Kidney (tissue), 13 donors: ENCODE measurements at regions not wholly inside any gene's neighbourhood (a gene's known extent, or its start where the extent isn't known, plus 50 kb on each side); places are given as distances from the start of the nearest gene placed in this dataset.

Experiments
- DNase-seq, 5 donors: peaks; one replicate each; pipeline ENCODE4 v3.0.0-alpha.2; 2013 to 2020
- FAIRE-seq: peaks from 2 replicates; lab custom pipeline; 2012; peaks lifted over from hg19 to GRCh38; lab: Jason Lieb, UNC
- H3K27ac ChIP-seq, 2 donors: one replicate each; pipeline ENCODE4 v1.7.0; 2013; ENCODE audit warnings: low read depth in 2 of 2, low read length in 2 of 2, inconsistent platforms in 1 of 2
- H3K27me3 ChIP-seq: one replicate; pipeline ENCODE4 v1.7.1; 2013; ENCODE audit warnings: low read length, inconsistent platforms; ENCODE audit not compliant: control insufficient read depth, insufficient read depth
- H3K36me3 ChIP-seq, 3 donors: one replicate each; pipeline versions ENCODE4 v1.7.0 to v1.7.1; 2013; ENCODE audit warnings: low read length in 3 of 3, control low read depth in 1 of 3, inconsistent platforms in 1 of 3; ENCODE audit not compliant: insufficient read depth in 3 of 3, control insufficient read depth in 2 of 3
- H3K4me1 ChIP-seq, 3 donors: one replicate each; pipeline versions ENCODE4 v1.7.0 to v1.7.1; 2013; ENCODE audit warnings: low read length in 3 of 3, inconsistent platforms in 1 of 3, low read depth in 1 of 3; ENCODE audit not compliant: control insufficient read depth in 2 of 3, insufficient read depth in 2 of 3
- H3K4me3 ChIP-seq, 3 donors: one replicate each; pipeline versions ENCODE4 v1.7.0 to v1.8.1; 2013; ENCODE audit warnings: low read length in 3 of 3, control low read depth in 1 of 3, inconsistent platforms in 1 of 3
- H3K9ac ChIP-seq, 3 donors: one replicate each; pipeline versions ENCODE4 v1.7.0 to v1.7.1; 2013; ENCODE audit warnings: low read length in 3 of 3, control low read depth in 1 of 3, inconsistent platforms in 1 of 3
- H3K9me3 ChIP-seq, 3 donors: one replicate each; pipeline versions ENCODE4 v1.7.0 to v1.7.1; 2013; ENCODE audit warnings: low read length in 3 of 3, control low read depth in 1 of 3, inconsistent platforms in 1 of 3; ENCODE audit not compliant: control insufficient read depth in 2 of 3, insufficient read depth in 1 of 3
- CTCF ChIP-seq: IDR thresholded peaks from 3 replicates; pipeline ENCODE4 v1.5.1; 2012; ENCODE audit warnings: mild to moderate bottlenecking, moderate library complexity, borderline replicate concordance; ENCODE audit not compliant: insufficient read depth; ENCODE audit errors: extremely low read depth
- intact Hi-C: fragments of 100-400 bp; cut with DNase I; formaldehyde crosslinking; loops from one replicate; pipeline ENCODE4 v1.11.1; 2022
- donor health status: control.
- donor health status: control.
- donor health status: control.
- donor health status: control.
- donor health status: control.
- donor health status: DM: yes; HTN: yes; CAD: no.
- donor health status: Normal renal cell carcinoma (clear cell type).

GRCh38 chr4:146004730-146005129, 66.1 kb upstream of the ZNF827 start:
- Histone ChIP-seq H3K9me3 (no peaks in the 10 kb centered on the region), H3K9ac (no peak overlapping the region), H3K4me3 (no peak overlapping the region), H3K27me3 (no peaks in the 10 kb centered on the region), H3K4me1 (no peaks in the 10 kb centered on the region), H3K27ac (no peak overlapping the region), H3K36me3 (no peaks in the 10 kb centered on the region)
- TF ChIP-seq CTCF, result no peak
- DNase-seq (no peak), FAIRE-seq (no peak)
- intact Hi-C loops, result no loop called here

- H3K36me3 ChIP-seq, result no peaks in the 10 kb centered on the region
- FAIRE-seq (no peak), DNase-seq (no peak)
These were observed 50.0 kb upstream of the ZNF827 start for GRCh38 chr4:145988628-145989027.

More at GRCh38 chr4:145988628-145989027, 50.0 kb upstream of the ZNF827 start:
- TF ChIP-seq CTCF, result no peak
- no peak overlapping the region for H3K9ac ChIP-seq
- H3K27ac ChIP-seq, result no peak overlapping the region
- H3K9me3 ChIP-seq, result no peaks in the 10 kb centered on the region
- no peaks in the 10 kb centered on the region for H3K27me3 ChIP-seq
- no peak overlapping the region for H3K4me3 ChIP-seq
- no peaks in the 10 kb centered on the region for H3K4me1 ChIP-seq
- intact Hi-C loops, result no loop called here
